Activated naive CD4-positive, alpha-beta T cell treated with anti-CD3 and anti-CD28 coated beads, Interleukin-2, amount 10 ng/mL, durations not matched to agents 7 days and 5 days (primary cell): ENCODE measurements at regions not wholly inside any gene's neighbourhood (a gene's known extent, or its start where the extent isn't known, plus 50 kb on each side); places are given as distances from the start of the nearest gene placed in this dataset.

Source experiments
- CTCF ChIA-PET: fragments of 350-600 bp; sonication (Branson Sonifier 250); formaldehyde crosslinking; loops from one replicate; lab custom pipeline; 2021; ENCODE audit warnings: antibody characterized with exemption; lab: Charles Lee
- DNase-seq: peaks from one replicate; pipeline ENCODE4 v3.0.0-alpha.2; 2020
- H3K27ac Mint-ChIP-seq: one replicate; pipeline ENCODE4 v1.8.0; 2021; ENCODE audit warnings: mild to moderate bottlenecking, moderate library complexity, mixed read lengths
- H3K27me3 Mint-ChIP-seq: one replicate; pipeline ENCODE4 v1.8.0; 2021; ENCODE audit warnings: mild to moderate bottlenecking, mixed read lengths
- H3K36me3 Mint-ChIP-seq: one replicate; pipeline ENCODE4 v1.8.0; 2021; ENCODE audit warnings: mixed read lengths
- H3K4me1 Mint-ChIP-seq: one replicate; pipeline ENCODE4 v1.8.0; 2021; ENCODE audit warnings: mixed read lengths
- H3K4me3 Mint-ChIP-seq: one replicate; pipeline ENCODE4 v1.8.0; 2021; ENCODE audit warnings: mild to moderate bottlenecking, moderate library complexity, mixed read lengths
- H3K9me3 Mint-ChIP-seq: one replicate; pipeline ENCODE4 v1.8.0; 2021; ENCODE audit warnings: mixed read lengths

GRCh38 chr18:65414501-65414900 lies 336.3 kb upstream of the CDH7 start:
- Mint-ChIP-seq H3K36me3 (no peaks in the 10 kb centered on the region), H3K27me3 (no peaks in the 10 kb centered on the region), H3K4me3 (no peak overlapping the region), H3K4me1 (no peaks in the 10 kb centered on the region), H3K27ac (no peak overlapping the region), H3K9me3 (no peaks in the 10 kb centered on the region)
- CTCF ChIA-PET = no interaction called here
- no peak for DNase-seq

DNA sequence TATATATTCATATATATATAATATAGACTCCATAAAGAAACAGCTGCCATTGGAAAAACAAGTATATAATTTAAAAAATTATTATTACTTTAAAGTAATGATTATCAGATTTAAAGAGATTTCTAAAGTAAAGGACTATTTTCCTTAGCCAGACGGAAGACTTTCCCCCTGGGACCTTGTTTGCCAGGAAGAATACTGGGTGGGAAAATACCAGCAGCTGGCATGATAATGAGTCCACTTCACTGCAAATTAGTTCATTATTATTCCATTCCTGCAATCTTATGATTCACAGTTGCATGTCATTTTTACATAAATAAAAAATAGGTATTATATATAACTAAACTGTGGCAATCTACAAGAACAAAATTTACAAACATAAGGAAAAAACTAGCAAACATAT lies 339.8 kb upstream of the CDH7 start:
- Mint-ChIP-seq H3K27ac (no peak overlapping the region), H3K27me3 (no peaks in the 10 kb centered on the region), H3K4me3 (no peak overlapping the region), H3K4me1 (no peaks in the 10 kb centered on the region), H3K36me3 (no peaks in the 10 kb centered on the region), H3K9me3 (peaks cover 2% of the 10 kb centered on the region)
- no peak for DNase-seq
- CTCF ChIA-PET = no interaction called here

DNA sequence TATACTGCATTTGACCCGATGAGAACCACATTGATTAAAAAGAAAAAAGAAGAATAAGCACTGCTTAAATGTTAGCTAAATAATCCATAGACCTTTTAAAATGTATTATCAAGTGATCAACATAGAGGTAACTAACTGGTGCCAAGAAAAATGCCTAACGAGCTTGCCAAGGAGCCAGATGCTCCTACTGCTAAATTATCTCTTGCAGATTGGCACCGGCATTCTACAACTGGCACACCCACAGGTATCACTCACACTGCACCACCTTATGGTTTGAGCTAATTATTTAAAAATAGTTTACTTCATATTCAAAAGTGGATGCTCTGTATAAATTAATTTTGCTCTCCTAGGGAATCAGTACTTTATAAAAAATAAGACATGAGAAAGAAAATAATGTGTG lies 341.6 kb upstream of the CDH7 start:
- H3K36me3 Mint-ChIP-seq = no peaks in the 10 kb centered on the region
- peaks cover 5% of the 10 kb centered on the region for H3K9me3 Mint-ChIP-seq
- CTCF ChIA-PET = no interaction called here
- no peak overlapping the region for H3K4me3 Mint-ChIP-seq
- no peak overlapping the region for H3K27ac Mint-ChIP-seq
- no peak for DNase-seq
- no peaks in the 10 kb centered on the region for H3K27me3 Mint-ChIP-seq
- no peaks in the 10 kb centered on the region for H3K4me1 Mint-ChIP-seq

- H3K27ac Mint-ChIP-seq = no peak overlapping the region
- no peaks in the 10 kb centered on the region for H3K36me3 Mint-ChIP-seq
- H3K4me3 Mint-ChIP-seq = no peak overlapping the region
- peaks cover 12% of the 10 kb centered on the region for H3K9me3 Mint-ChIP-seq
- DNase-seq = no peak
- CTCF ChIA-PET = no interaction called here
- no peaks in the 10 kb centered on the region for H3K4me1 Mint-ChIP-seq
- H3K27me3 Mint-ChIP-seq = no peaks in the 10 kb centered on the region
Observed at GRCh38 chr18:65403534-65403933, 347.3 kb upstream of the CDH7 start.

GRCh38 chr18:65399091-65399490 lies 351.7 kb upstream of the CDH7 start:
- Mint-ChIP-seq H3K27me3 (no peaks in the 10 kb centered on the region), H3K36me3 (no peaks in the 10 kb centered on the region), H3K9me3 (peaks cover 10% of the 10 kb centered on the region), H3K27ac (no peak overlapping the region), H3K4me3 (no peak overlapping the region), H3K4me1 (no peaks in the 10 kb centered on the region)
- CTCF ChIA-PET = no interaction called here
- no peak for DNase-seq

- Mint-ChIP-seq H3K9me3 (peaks cover 9% of the 10 kb centered on the region), H3K4me3 (no peak overlapping the region), H3K27ac (no peak overlapping the region), H3K36me3 (no peaks in the 10 kb centered on the region), H3K4me1 (no peaks in the 10 kb centered on the region), H3K27me3 (no peaks in the 10 kb centered on the region)
- DNase-seq = no peak
- CTCF ChIA-PET = no interaction called here
Observed at GRCh38 chr18:65398347-65399075, 352.3 kb upstream of the CDH7 start.

DNA sequence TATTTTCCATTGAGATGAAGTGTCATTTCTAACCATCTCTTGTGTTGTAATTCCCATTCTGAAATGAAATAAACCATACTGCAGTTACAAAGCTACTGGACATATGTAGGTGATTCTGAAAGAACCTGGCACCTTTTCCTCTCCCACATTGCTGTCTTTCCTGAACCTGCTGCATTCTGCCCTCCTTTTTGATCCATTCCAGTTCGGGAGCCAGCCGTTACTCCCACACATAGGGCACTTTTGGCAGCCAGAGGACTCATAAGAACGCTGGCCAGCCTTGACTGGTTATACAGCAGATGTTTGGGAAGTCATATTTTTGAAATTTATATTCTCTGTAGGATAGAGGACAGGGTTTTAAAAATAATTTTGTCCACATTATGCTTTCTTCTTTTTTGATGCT lies 369.8 kb upstream of the CDH7 start:
- Mint-ChIP-seq H3K27me3 (no peaks in the 10 kb centered on the region), H3K9me3 (peaks cover 15% of the 10 kb centered on the region), H3K27ac (no peak overlapping the region), H3K4me1 (no peaks in the 10 kb centered on the region), H3K36me3 (no peaks in the 10 kb centered on the region), H3K4me3 (no peak overlapping the region)
- DNase-seq = no peak
- CTCF ChIA-PET = no interaction called here

- Mint-ChIP-seq H3K4me3 (no peak overlapping the region), H3K36me3 (no peaks in the 10 kb centered on the region), H3K4me1 (no peaks in the 10 kb centered on the region), H3K27me3 (no peaks in the 10 kb centered on the region), H3K27ac (no peak overlapping the region), H3K9me3 (peaks cover 11% of the 10 kb centered on the region)
- DNase-seq = no peak
- CTCF ChIA-PET = no interaction called here
Observed at GRCh38 chr18:65380571-65380970, 370.2 kb upstream of the CDH7 start.

DNA sequence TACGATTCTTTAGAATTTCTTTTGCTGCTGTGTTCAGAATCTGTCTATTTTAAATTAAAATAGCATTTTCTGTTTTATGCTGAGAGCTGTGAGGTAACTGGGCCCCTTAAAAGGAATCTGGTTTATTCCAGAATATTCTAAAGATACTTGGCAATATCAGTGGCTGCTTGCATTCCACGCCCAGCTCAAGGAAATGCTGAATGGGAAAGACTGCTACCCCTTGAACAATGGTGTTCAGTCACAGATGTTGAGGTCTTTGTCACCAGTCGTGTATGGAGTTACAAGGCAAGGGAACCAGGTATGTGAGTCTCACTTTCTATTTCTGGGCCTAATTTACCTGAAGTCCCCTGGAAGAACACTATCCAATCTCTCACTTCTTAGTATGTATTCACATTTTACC lies 377.9 kb upstream of the CDH7 start:
- Mint-ChIP-seq H3K9me3 (peaks cover 10% of the 10 kb centered on the region), H3K27ac (no peak overlapping the region), H3K4me1 (no peaks in the 10 kb centered on the region), H3K36me3 (no peaks in the 10 kb centered on the region), H3K27me3 (no peaks in the 10 kb centered on the region), H3K4me3 (no peak overlapping the region)
- CTCF ChIA-PET = no interaction called here
- no peak for DNase-seq

- no peak for DNase-seq
- H3K4me1 Mint-ChIP-seq = no peaks in the 10 kb centered on the region
Observed at GRCh38 chr18:65365245-65365980, 385.4 kb upstream of the CDH7 start.

GRCh38 chr18:65363911-65364632 lies 386.7 kb upstream of the CDH7 start:
- CTCF ChIA-PET = no interaction called here
- no peaks in the 10 kb centered on the region for H3K4me1 Mint-ChIP-seq
- H3K36me3 Mint-ChIP-seq = no peaks in the 10 kb centered on the region
- H3K9me3 Mint-ChIP-seq = peaks cover 19% of the 10 kb centered on the region
- no peak for DNase-seq
- no peaks in the 10 kb centered on the region for H3K27me3 Mint-ChIP-seq
- no peak overlapping the region for H3K27ac Mint-ChIP-seq
- H3K4me3 Mint-ChIP-seq = no peak overlapping the region

More at GRCh38 chr18:65365245-65365980, 385.4 kb upstream of the CDH7 start:
- H3K9me3 Mint-ChIP-seq = peaks cover 19% of the 10 kb centered on the region
- no peaks in the 10 kb centered on the region for H3K27me3 Mint-ChIP-seq
- H3K36me3 Mint-ChIP-seq = no peaks in the 10 kb centered on the region
- H3K4me3 Mint-ChIP-seq = no peak overlapping the region
- CTCF ChIA-PET = no interaction called here
- no peak overlapping the region for H3K27ac Mint-ChIP-seq

- H3K27ac Mint-ChIP-seq = no peak overlapping the region
Observed at GRCh38 chr18:65363011-65363410, 387.8 kb upstream of the CDH7 start.

GRCh38 chr18:65359479-65359878 lies 391.3 kb upstream of the CDH7 start:
- Mint-ChIP-seq H3K27ac (no peak overlapping the region), H3K4me3 (no peak overlapping the region), H3K27me3 (no peaks in the 10 kb centered on the region), H3K4me1 (no peaks in the 10 kb centered on the region), H3K9me3 (peaks cover 12% of the 10 kb centered on the region), H3K36me3 (no peaks in the 10 kb centered on the region)
- CTCF ChIA-PET = no interaction called here
- DNase-seq = no peak

More at GRCh38 chr18:65363011-65363410, 387.8 kb upstream of the CDH7 start:
- Mint-ChIP-seq H3K4me1 (no peaks in the 10 kb centered on the region), H3K27me3 (no peaks in the 10 kb centered on the region), H3K36me3 (no peaks in the 10 kb centered on the region), H3K9me3 (peaks cover 18% of the 10 kb centered on the region), H3K4me3 (no peak overlapping the region)
- CTCF ChIA-PET = no interaction called here
- no peak for DNase-seq

- Mint-ChIP-seq H3K4me1 (no peaks in the 10 kb centered on the region), H3K36me3 (no peaks in the 10 kb centered on the region), H3K4me3 (no peak overlapping the region), H3K27ac (no peak overlapping the region), H3K27me3 (no peaks in the 10 kb centered on the region), H3K9me3 (peaks cover 6% of the 10 kb centered on the region)
- CTCF ChIA-PET = no interaction called here
- DNase-seq = no peak
Observed at GRCh38 chr18:65358306-65358705, 392.5 kb upstream of the CDH7 start.

DNA sequence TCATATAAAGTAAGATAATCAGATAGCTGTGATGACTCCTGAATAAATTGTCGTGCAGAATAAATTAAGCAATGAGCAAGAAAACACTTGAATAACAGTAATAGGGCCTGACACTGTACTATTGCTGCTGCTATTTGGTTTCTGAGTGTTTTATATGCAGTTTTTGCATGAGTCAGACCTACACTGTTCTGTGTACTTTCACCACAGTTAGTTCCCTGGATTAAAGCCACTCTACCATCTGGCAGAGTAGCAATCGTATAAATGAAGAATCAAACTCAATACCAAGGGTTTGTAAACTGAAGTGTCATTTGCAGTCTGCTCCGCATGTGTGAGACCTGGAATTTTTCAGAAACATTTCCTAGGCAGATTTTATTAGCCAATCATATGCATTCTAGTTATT lies 398.6 kb upstream of the CDH7 start:
- Mint-ChIP-seq H3K27ac (no peak overlapping the region), H3K9me3 (peaks cover 4% of the 10 kb centered on the region), H3K4me3 (no peak overlapping the region), H3K27me3 (no peaks in the 10 kb centered on the region), H3K36me3 (no peaks in the 10 kb centered on the region), H3K4me1 (no peaks in the 10 kb centered on the region)
- DNase-seq = no peak
- CTCF ChIA-PET = no interaction called here
